PC-3 (cell line): ENCODE measurements at regions not wholly inside any gene's neighbourhood (a gene's known extent, or its start where the extent isn't known, plus 50 kb on each side); places are given as distances from the start of the nearest gene placed in this dataset.

Experiments
- ATAC-seq: fragments of 200-7000 bp; cut with Tn5 transposase; 2 replicates; pipeline ENCODE4 v1.9.1; 2020; ENCODE audit warnings: mild to moderate bottlenecking, moderate library complexity
- BruUV-seq: library from RNA; stranded (reverse); fragments of 400-500 nt; replicated peaks from 2 replicates; lab custom pipeline; 2021; lab: Mats Ljungman, UMichigan
- CTCF ChIA-PET: fragments of 300-600 bp; sonication (Branson Sonifier 250); formaldehyde crosslinking; loops from one replicate; lab custom pipeline; 2022; ENCODE audit warnings: antibody characterized with exemption; lab: Charles Lee
- POLR2A ChIA-PET: fragments of 300-600 bp; sonication (Branson Sonifier 250); formaldehyde crosslinking; loops from one replicate; lab custom pipeline; 2022; ENCODE audit warnings: antibody characterized with exemption; ENCODE audit not compliant: unreplicated experiment; lab: Charles Lee
- DNase-seq: peaks from one replicate; pipeline ENCODE4 v3.0.0-alpha.2; 2015
- H2AFZ ChIP-seq: fragments of 300-600 bp; sonication (generic); 2 replicates; pipeline ENCODE4 v1.6.0; 2016; ENCODE audit warnings: antibody characterized with exemption, low read length
- H3F3A ChIP-seq: fragments of 300-600 bp; sonication (generic); one replicate; pipeline ENCODE4 v1.6.0; 2017; ENCODE audit warnings: antibody characterized with exemption, low read length, control low read depth, mild to moderate bottlenecking; ENCODE audit not compliant: unreplicated experiment
- H3K27ac ChIP-seq: fragments of 300-600 bp; sonication (generic); 2 replicates; pipeline ENCODE4 v1.5.1; 2016; ENCODE audit warnings: mild to moderate bottlenecking, low read length
- H3K27me3 ChIP-seq: fragments of 300-600 bp; sonication (generic); 2 replicates; pipeline ENCODE4 v1.6.1; 2016; ENCODE audit warnings: low read length, mixed read lengths
- H3K36me3 ChIP-seq: fragments of 300-600 bp; sonication (generic); 2 replicates; pipeline ENCODE4 v1.6.1; 2016; ENCODE audit warnings: low read depth, mixed run types, low read length, mixed read lengths
- H3K4me1 ChIP-seq: fragments of 300-600 bp; sonication (generic); 2 replicates; pipeline ENCODE4 v1.5.1; 2016; ENCODE audit warnings: low read length; ENCODE audit not compliant: insufficient read depth
- H3K4me2 ChIP-seq: fragments of 300-600 bp; sonication (generic); 2 replicates; pipeline ENCODE4 v1.6.0; 2016; ENCODE audit warnings: low read length
- H3K4me3 ChIP-seq: fragments of 300-600 bp; sonication (generic); 2 replicates; pipeline ENCODE4 v1.5.1; 2016; ENCODE audit warnings: mild to moderate bottlenecking, low read length, mixed read lengths
- H3K79me2 ChIP-seq: fragments of 300-600 bp; sonication (generic); 2 replicates; pipeline ENCODE4 v1.6.1; 2017; ENCODE audit warnings: low read length, mixed read lengths
- H3K9ac ChIP-seq: fragments of 300-600 bp; sonication (generic); 2 replicates; pipeline ENCODE4 v1.6.0; 2016; ENCODE audit warnings: mild to moderate bottlenecking, low read length
- H3K9me2 ChIP-seq: fragments of 300-600 bp; sonication (generic); replicated peaks from 2 replicates; pipeline ENCODE4 v1.6.1; 2016; ENCODE audit warnings: mixed run types, low read length, mixed read lengths
- H3K9me3 ChIP-seq: fragments of 300-600 bp; sonication (generic); 2 replicates; pipeline ENCODE4 v1.6.1; 2016; ENCODE audit warnings: low read length, mixed read lengths
- H4K20me1 ChIP-seq: fragments of 300-600 bp; sonication (generic); 2 replicates; pipeline ENCODE4 v1.6.1; 2016; ENCODE audit warnings: low read length, mixed read lengths
- CTCF ChIP-seq: fragments of 300-600 bp; sonication (generic); conservative IDR thresholded peaks from 2 replicates; pipeline ENCODE4 v1.5.1; 2017; ENCODE audit warnings: antibody characterized with exemption, low read depth, mild to moderate bottlenecking, low read length
- EZH2 ChIP-seq: fragments of 300-600 bp; sonication (generic); IDR thresholded peaks from one replicate; pipeline ENCODE4 v1.6.1; 2017; ENCODE audit warnings: antibody characterized with exemption, mild to moderate bottlenecking, low read length; ENCODE audit not compliant: unreplicated experiment
- EZH2phosphoT487 ChIP-seq: fragments of 300-600 bp; sonication (generic); IDR thresholded peaks from 2 replicates; pipeline ENCODE4 v1.6.1; 2018; ENCODE audit warnings: mild to moderate bottlenecking, antibody characterized with exemption, low read length, borderline replicate concordance
- intact Hi-C: fragments of 100-400 bp; cut with micrococcal nuclease; formaldehyde crosslinking; loops from 2 replicates; pipeline ENCODE4 v1.9.0; 2023

GRCh38 chr2:118726821-118727220, 120.6 kb downstream of the EN1 start:
- no peak for DNase-seq
- Histone ChIP-seq H3K79me2 (no peaks in the 10 kb centered on the region), H4K20me1 (no peaks in the 10 kb centered on the region), H3K9ac (no peak overlapping the region), H3K9me2 (no peaks in the 10 kb centered on the region), H3F3A (peaks cover 5% of the 10 kb centered on the region), H3K4me3 (no peak overlapping the region), H3K27me3 (no peaks in the 10 kb centered on the region), H3K4me1 (peaks cover 27% of the 10 kb centered on the region), H3K36me3 (no peaks in the 10 kb centered on the region), H3K4me2 (no peak overlapping the region), H2AFZ (no peak overlapping the region), H3K27ac (no peak overlapping the region), H3K9me3 (0 out of 2 replicates have a peak, but pooled peaks cover 3% of the 10 kb centered on the region)
- ChIA-PET POLR2A (no interaction called here), CTCF (no interaction called here)
- TF ChIP-seq EZH2phosphoT487 (no peak), EZH2 (no peak), CTCF (no peak)
- intact Hi-C loops: no loop called here
- ATAC-seq: no peak
- BruUV-seq: no TSS peak

- ATAC-seq: peak; percentile 61
- H3F3A ChIP-seq: peaks cover 5% of the 10 kb centered on the region
- H3K9me3 ChIP-seq: 0 out of 2 replicates have a peak, but pooled peaks cover 3% of the 10 kb centered on the region
- no peaks in the 10 kb centered on the region for H3K36me3 ChIP-seq
- H3K79me2 ChIP-seq: no peaks in the 10 kb centered on the region
- no peaks in the 10 kb centered on the region for H3K9me2 ChIP-seq
- peak overlapping the region; percentile 91 for H3K27ac ChIP-seq
- ChIA-PET CTCF (interaction anchor here (1.0 kb wide), 1 partner anchor 44 kb away, joined by 5 read pairs; no protein-coding TSS in a partner anchor), POLR2A (no interaction called here)
- peak overlapping the region; percentile 37; the same call in 1 of the 2 replicates for H3K4me3 ChIP-seq
- TF ChIP-seq CTCF (no peak), EZH2 (no peak), EZH2phosphoT487 (no peak)
- H3K27me3 ChIP-seq: no peaks in the 10 kb centered on the region
- intact Hi-C loops: loop anchor here (2.0 to 5.0 kb wide), 5 partner anchors 15 to 124 kb away; partner anchors contain the start of gene EN1
- peak overlapping the region; percentile 12; the same call in 1 of the 2 replicates for H2AFZ ChIP-seq
- H3K9ac ChIP-seq: peak overlapping the region; percentile 56
- H4K20me1 ChIP-seq: no peaks in the 10 kb centered on the region
- H3K4me1 ChIP-seq: peaks cover 37% of the 10 kb centered on the region
- DNase-seq: peak; percentile 92
- H3K4me2 ChIP-seq: peak overlapping the region; percentile 76
- BruUV-seq: no TSS peak
These were observed 124.1 kb downstream of the EN1 start for GRCh38 chr2:118723394-118723793.

- CTCF ChIA-PET: interaction anchor here (1.0 kb wide), 1 partner anchor 44 kb away, joined by 5 read pairs; no protein-coding TSS in a partner anchor
- Histone ChIP-seq H3K9me3 (0 out of 2 replicates have a peak, but pooled peaks cover 2% of the 10 kb centered on the region), H3K9ac (peak overlapping the region; percentile 68), H3K4me3 (peak overlapping the region; percentile 44), H3F3A (peaks cover 5% of the 10 kb centered on the region), H3K4me2 (peak overlapping the region; percentile 76), H3K9me2 (no peaks in the 10 kb centered on the region), H4K20me1 (no peaks in the 10 kb centered on the region), H3K27me3 (no peaks in the 10 kb centered on the region), H3K27ac (peak overlapping the region; percentile 91), H3K36me3 (no peaks in the 10 kb centered on the region), H2AFZ (no peak overlapping the region), H3K4me1 (peaks cover 37% of the 10 kb centered on the region), H3K79me2 (no peaks in the 10 kb centered on the region)
- peak; percentile 72 for ATAC-seq
- DNase-seq: peak; percentile 79
- TF ChIP-seq EZH2 (no peak), CTCF (no peak), EZH2phosphoT487 (no peak)
- POLR2A ChIA-PET: no interaction called here
- BruUV-seq: no TSS peak
- intact Hi-C loops: loop anchor here (2.0 to 5.0 kb wide), 5 partner anchors 16 to 124 kb away; partner anchors contain the start of gene EN1
These were observed 124.5 kb downstream of the EN1 start for GRCh38 chr2:118722976-118723375.
